GM12875 (cell line): ENCODE measurements at regions not wholly inside any gene's neighbourhood (a gene's known extent, or its start where the extent isn't known, plus 50 kb on each side); places are given as distances from the start of the nearest gene placed in this dataset.

Source experiments
- H3K4me3 ChIP-seq: one replicate; pipeline ENCODE4 v1.5.1; 2011; ENCODE audit warnings: low read depth, low read length, control low read depth
- TF ChIP-seq, protein P1 (sequence below): IDR thresholded peaks from 2 replicates; pipeline ENCODE4 v1.5.1; 2011; ENCODE audit warnings: low read depth, mild to moderate bottlenecking, control low read depth, inconsistent platforms, low read length, moderate library complexity, borderline replicate concordance; ENCODE audit not compliant: insufficient read depth

- TF ChIP-seq, protein P1, sequence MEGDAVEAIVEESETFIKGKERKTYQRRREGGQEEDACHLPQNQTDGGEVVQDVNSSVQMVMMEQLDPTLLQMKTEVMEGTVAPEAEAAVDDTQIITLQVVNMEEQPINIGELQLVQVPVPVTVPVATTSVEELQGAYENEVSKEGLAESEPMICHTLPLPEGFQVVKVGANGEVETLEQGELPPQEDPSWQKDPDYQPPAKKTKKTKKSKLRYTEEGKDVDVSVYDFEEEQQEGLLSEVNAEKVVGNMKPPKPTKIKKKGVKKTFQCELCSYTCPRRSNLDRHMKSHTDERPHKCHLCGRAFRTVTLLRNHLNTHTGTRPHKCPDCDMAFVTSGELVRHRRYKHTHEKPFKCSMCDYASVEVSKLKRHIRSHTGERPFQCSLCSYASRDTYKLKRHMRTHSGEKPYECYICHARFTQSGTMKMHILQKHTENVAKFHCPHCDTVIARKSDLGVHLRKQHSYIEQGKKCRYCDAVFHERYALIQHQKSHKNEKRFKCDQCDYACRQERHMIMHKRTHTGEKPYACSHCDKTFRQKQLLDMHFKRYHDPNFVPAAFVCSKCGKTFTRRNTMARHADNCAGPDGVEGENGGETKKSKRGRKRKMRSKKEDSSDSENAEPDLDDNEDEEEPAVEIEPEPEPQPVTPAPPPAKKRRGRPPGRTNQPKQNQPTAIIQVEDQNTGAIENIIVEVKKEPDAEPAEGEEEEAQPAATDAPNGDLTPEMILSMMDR: no peak
- H3K4me3 ChIP-seq: no peak overlapping the region
Measured at GRCh38 chr9:82498541-82499317, 510.2 kb downstream of the SPATA31D1 start.

DNA sequence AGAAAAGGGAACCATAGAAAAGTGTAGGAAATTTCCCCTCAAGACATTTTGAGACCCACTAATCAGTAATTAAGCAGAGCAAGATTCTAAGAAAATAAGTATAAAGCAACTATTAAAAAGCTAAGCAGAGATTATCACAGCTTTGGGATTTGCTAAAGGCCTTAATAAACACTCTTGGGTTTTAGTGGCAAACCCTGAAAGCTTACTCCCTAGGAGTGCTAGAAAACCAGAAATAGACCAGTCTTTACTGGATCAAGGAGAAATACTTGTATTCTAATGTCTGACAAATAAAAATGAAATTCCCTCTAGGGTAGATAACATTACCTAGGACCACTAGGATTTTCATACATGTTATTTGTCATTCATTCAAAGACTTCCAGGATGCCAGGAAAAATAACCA, 510.8 kb downstream of the SPATA31D1 start:
- TF ChIP-seq, protein P1: no peak
- no peak overlapping the region for H3K4me3 ChIP-seq

GRCh38 chr9:82504620-82505019, 516.0 kb downstream of the SPATA31D1 start:
- no peak overlapping the region for H3K4me3 ChIP-seq
- TF ChIP-seq, protein P1: no peak

DNA sequence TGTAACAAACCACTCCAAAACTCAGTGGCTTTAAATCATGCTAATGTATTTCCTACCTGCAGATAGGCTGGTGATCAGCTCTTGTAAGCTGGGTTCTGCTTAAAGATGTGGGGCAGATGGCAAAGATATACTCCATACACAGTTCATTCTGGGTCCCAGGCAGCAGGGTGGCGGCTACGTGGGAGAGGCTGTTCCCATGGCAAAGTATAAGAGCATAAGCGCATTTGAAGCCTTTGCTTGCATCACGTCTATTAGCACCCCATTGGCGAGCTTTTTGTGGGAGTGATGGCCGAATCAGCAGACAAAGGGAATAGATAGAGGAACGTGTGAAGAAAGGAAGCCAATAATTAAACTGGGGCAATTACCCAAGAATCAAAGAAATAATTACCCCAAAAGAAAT, 523.1 kb downstream of the SPATA31D1 start:
- H3K4me3 ChIP-seq: no peak overlapping the region
- TF ChIP-seq, protein P1: no peak

DNA sequence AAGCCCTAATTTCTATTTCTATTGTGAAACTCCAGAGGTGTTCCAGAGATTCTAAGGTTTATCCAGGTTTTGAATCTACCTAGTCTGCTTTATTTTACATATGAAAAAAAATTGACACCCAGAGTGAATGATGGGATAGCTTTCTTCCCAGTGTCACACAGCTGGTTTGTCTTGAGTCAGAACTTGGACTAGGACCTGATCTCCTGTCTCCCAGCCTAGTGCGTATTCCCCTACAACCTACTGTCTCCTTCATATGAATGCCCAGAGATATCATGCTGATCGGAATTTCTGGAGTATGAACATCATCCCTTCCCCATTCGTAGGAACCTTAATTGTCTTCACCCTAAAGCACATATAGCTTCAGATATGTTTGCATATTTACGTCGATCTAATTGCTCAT, 524.2 kb downstream of the SPATA31D1 start:
- TF ChIP-seq, protein P1: no peak

GRCh38 chr9:82513242-82513751, 524.7 kb downstream of the SPATA31D1 start:
- H3K4me3 ChIP-seq: no peak overlapping the region
- TF ChIP-seq, protein P1: no peak

More for the DNA sequence above, 524.2 kb downstream of the SPATA31D1 start:
- H3K4me3 ChIP-seq: no peak overlapping the region

GRCh38 chr9:82513976-82514735, 525.6 kb downstream of the SPATA31D1 start:
- no peak overlapping the region for H3K4me3 ChIP-seq
- TF ChIP-seq, protein P1: no peak
